Ascending aorta (tissue), 2 donors: ENCODE measurements at regions not wholly inside any gene's neighbourhood (a gene's known extent, or its start where the extent isn't known, plus 50 kb on each side); places are given as distances from the start of the nearest gene placed in this dataset.

ENCODE experiments used
- DNase-seq, 2 donors: peaks; one replicate each; pipeline ENCODE4 v3.0.0-alpha.2; 2019; ENCODE audit warnings: low spot score in 2 of 2
- H3K27ac ChIP-seq, 2 donors: fragments of 200-600 bp; sonication (generic); one replicate each; pipeline ENCODE4 v1.5.1; 2016 to 2017; ENCODE audit warnings: mild to moderate bottlenecking in 1 of 2
- H3K27me3 ChIP-seq: fragments of 200-600 bp; sonication (generic); one replicate; pipeline ENCODE4 v1.5.1; 2017
- H3K36me3 ChIP-seq, 2 donors: fragments of 200-600 bp; sonication (generic); one replicate each; pipeline ENCODE4 v1.5.1; 2016
- H3K4me1 ChIP-seq, 2 donors: fragments of 200-600 bp; sonication (generic); one replicate each; pipeline ENCODE4 v1.5.1; 2016 to 2017; ENCODE audit warnings: mild to moderate bottlenecking in 1 of 2
- H3K4me3 ChIP-seq, 2 donors: fragments of 200-600 bp; sonication (generic); one replicate each; pipeline ENCODE4 v1.5.1; 2016 to 2017; ENCODE audit warnings: mild to moderate bottlenecking in 1 of 2
- H3K9me3 ChIP-seq, 2 donors: fragments of 200-600 bp; sonication (generic); one replicate each; pipeline ENCODE4 v1.5.1; 2016
- intact Hi-C: fragments of 100-400 bp; cut with DNase I; formaldehyde crosslinking; loops from one replicate; pipeline ENCODE4 v1.15.1; 2023
- TF ChIP-seq, protein P1 (sequence below), 3 experiments: fragments of 200-600 bp in 2 of 3; fragments of 450-650 bp in 1 of 3; sonication (generic) in 2 of 3; IDR thresholded peaks; one replicate each; pipeline ENCODE4 v1.5.1; 2016 to 2019; ENCODE audit warnings: antibody characterized with exemption in 3 of 3, mild to moderate bottlenecking in 1 of 3, moderate library complexity in 1 of 3

DNA sequence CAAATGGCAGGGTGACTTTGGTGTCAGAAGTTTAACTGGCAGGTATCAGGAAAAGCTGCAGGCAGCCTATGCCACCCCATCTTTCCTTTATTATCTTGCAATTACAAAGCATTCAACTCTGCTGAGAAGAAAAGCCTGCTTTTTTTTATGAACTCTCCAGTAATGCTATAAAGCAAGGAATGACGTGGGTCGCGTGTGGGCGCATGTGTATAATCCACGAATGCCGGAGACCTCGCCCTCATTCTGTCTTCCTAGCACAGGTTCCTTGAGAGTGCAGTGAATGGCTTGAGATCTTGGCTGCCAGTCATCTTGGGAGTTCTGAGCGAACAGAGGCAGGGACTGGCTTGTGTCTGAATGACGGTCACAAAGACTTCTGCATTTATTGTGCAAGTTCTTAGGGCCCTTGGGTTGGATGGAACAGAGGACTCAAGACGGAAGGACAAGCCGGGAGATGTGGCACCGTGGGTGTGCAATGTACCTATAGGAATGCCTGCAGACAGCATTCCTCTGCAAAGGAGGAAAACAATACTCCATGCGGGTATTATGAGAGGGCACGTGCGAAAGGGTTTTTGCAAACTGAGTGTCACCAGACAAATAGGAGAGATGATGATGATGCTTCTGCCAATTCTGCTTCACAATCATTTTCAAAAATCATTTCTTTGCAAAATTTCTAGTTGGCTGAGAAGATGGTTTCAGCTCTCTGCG, 96.1 kb upstream of the ELAC2 start:
- H3K4me3 ChIP-seq: no peak overlapping the region
- no peak overlapping the region for H3K27ac ChIP-seq
- DNase-seq: no peak
- TF ChIP-seq, protein P1, sequence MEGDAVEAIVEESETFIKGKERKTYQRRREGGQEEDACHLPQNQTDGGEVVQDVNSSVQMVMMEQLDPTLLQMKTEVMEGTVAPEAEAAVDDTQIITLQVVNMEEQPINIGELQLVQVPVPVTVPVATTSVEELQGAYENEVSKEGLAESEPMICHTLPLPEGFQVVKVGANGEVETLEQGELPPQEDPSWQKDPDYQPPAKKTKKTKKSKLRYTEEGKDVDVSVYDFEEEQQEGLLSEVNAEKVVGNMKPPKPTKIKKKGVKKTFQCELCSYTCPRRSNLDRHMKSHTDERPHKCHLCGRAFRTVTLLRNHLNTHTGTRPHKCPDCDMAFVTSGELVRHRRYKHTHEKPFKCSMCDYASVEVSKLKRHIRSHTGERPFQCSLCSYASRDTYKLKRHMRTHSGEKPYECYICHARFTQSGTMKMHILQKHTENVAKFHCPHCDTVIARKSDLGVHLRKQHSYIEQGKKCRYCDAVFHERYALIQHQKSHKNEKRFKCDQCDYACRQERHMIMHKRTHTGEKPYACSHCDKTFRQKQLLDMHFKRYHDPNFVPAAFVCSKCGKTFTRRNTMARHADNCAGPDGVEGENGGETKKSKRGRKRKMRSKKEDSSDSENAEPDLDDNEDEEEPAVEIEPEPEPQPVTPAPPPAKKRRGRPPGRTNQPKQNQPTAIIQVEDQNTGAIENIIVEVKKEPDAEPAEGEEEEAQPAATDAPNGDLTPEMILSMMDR (IDR thresholded peaks at IDR 0.05): no peak
- no peaks in the 10 kb centered on the region for H3K36me3 ChIP-seq
- no peaks in the 10 kb centered on the region for H3K9me3 ChIP-seq
- intact Hi-C loops: no loop called here
- no peaks in the 10 kb centered on the region for H3K27me3 ChIP-seq
- H3K4me1 ChIP-seq: no peaks in the 10 kb centered on the region

DNA sequence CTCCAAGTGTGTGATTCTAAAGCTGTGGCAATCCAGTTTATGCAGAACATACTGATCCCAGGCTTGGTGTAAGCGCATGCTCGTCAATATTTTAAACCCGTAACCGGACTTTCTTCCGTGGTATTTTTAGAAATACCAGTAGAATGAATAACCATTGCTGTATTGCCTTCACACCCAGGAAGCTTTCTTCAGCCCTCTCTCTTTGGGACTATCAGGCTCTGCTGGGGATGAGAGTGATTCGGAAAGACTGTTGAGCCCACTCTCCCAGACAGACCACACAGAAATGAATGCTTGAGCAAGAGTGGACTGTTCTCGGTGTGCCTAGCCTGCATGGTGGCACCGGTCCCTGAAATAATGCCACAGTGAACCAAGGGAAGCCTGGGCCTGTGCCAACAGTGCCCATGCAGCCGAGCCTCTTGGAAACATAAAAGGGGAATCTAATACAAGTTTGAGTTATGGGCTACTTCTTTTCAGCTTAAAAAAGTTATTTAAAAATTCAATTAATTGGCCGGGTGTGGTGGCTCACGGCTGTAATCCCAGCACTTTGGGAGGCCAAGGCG, 89.9 kb upstream of the ELAC2 start:
- H3K4me3 ChIP-seq: no peak overlapping the region
- intact Hi-C loops: no loop called here
- no peak for DNase-seq
- TF ChIP-seq, protein P1 (IDR thresholded peaks at IDR 0.05): no peak
- no peaks in the 10 kb centered on the region for H3K9me3 ChIP-seq
- H3K4me1 ChIP-seq: no peaks in the 10 kb centered on the region
- H3K27me3 ChIP-seq: no peaks in the 10 kb centered on the region
- H3K36me3 ChIP-seq: no peaks in the 10 kb centered on the region
- no peak overlapping the region for H3K27ac ChIP-seq

DNA sequence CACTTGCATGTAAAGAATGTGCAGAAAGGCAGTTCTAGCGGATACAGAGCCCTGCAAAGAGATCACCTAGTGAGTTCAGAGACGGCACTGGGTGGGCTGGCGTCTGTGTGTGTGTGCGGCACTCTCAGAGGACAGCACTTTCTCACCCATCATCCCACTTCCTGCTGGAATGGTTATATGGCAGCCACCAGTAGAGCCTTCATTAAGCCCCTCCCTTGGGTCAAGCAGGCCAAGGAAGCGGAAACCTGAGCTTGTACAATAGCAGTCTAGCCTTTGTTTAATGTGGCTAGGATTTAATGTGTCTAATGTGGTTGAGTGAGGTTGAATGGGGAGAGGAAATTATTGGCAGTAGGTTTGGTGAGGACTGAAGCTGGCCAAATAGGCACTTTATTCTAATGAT, 88.3 kb upstream of the ELAC2 start:
- TF ChIP-seq, protein P1 (IDR thresholded peaks at IDR 0.05): no peak
- Histone ChIP-seq H3K27me3 (no peaks in the 10 kb centered on the region), H3K4me3 (no peak overlapping the region), H3K36me3 (no peaks in the 10 kb centered on the region), H3K27ac (no peak overlapping the region), H3K4me1 (no peaks in the 10 kb centered on the region), H3K9me3 (no peaks in the 10 kb centered on the region)
- intact Hi-C loops: no loop called here
- no peak for DNase-seq

DNA sequence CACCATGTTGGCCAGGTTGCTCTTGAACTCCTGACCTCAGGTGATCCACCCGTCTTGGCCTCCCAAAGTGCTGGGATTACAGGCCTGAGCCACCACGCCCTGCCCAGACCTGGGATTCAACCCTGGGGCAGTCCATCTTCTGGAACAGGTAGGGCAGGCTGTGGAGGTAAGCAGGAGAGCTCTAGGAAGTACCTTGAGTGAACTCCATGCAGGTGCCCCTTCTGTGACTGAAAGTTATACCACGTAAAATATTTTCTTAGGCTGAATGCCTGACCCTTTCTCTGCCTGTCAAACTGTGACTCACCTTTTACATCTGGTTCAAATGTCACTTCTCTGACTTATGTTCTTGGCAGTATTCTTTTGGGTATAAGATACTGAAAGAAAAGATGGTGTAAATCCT, 86.7 kb upstream of the ELAC2 start:
- Histone ChIP-seq H3K27ac (no peak overlapping the region), H3K27me3 (no peaks in the 10 kb centered on the region)
- intact Hi-C loops: no loop called here

DNA sequence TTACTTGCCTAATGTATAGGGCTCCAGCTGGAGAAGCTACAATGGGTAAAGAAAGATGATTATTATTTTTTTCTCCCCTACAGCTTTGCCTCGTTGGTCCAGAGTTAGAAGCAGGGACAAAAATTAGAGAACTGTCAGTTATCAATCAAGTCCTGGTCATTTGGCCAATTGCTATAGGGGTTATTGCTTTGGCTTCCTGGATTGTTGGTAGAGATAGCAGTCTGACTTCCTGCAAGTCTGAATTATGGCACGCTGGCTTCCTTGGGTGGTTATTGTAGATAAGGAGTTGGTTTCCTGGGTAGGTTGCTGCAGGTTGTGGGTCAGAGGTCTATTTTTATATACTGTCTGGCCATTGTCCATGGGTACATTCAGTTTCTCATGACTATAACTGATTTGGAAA, 84.7 kb upstream of the ELAC2 start:
- intact Hi-C loops: no loop called here
- H3K27ac ChIP-seq: no peak overlapping the region
- no peaks in the 10 kb centered on the region for H3K27me3 ChIP-seq
- TF ChIP-seq, protein P1 (IDR thresholded peaks at IDR 0.05): no peak
- DNase-seq: no peak
- no peaks in the 10 kb centered on the region for H3K9me3 ChIP-seq
- H3K4me1 ChIP-seq: no peaks in the 10 kb centered on the region
- H3K4me3 ChIP-seq: no peak overlapping the region
- no peaks in the 10 kb centered on the region for H3K36me3 ChIP-seq

More for the DNA sequence above, 86.7 kb upstream of the ELAC2 start:
- H3K36me3 ChIP-seq: no peaks in the 10 kb centered on the region
- H3K4me1 ChIP-seq: no peaks in the 10 kb centered on the region
- no peaks in the 10 kb centered on the region for H3K9me3 ChIP-seq
- no peak for DNase-seq
- TF ChIP-seq, protein P1 (IDR thresholded peaks at IDR 0.05): no peak
- H3K4me3 ChIP-seq: no peak overlapping the region
